ENCODE measurements at regions not wholly inside any gene's neighbourhood (a gene's known extent, or its start where the extent isn't known, plus 50 kb on each side); places are given as distances from the start of the nearest gene placed in this dataset.

DNA sequence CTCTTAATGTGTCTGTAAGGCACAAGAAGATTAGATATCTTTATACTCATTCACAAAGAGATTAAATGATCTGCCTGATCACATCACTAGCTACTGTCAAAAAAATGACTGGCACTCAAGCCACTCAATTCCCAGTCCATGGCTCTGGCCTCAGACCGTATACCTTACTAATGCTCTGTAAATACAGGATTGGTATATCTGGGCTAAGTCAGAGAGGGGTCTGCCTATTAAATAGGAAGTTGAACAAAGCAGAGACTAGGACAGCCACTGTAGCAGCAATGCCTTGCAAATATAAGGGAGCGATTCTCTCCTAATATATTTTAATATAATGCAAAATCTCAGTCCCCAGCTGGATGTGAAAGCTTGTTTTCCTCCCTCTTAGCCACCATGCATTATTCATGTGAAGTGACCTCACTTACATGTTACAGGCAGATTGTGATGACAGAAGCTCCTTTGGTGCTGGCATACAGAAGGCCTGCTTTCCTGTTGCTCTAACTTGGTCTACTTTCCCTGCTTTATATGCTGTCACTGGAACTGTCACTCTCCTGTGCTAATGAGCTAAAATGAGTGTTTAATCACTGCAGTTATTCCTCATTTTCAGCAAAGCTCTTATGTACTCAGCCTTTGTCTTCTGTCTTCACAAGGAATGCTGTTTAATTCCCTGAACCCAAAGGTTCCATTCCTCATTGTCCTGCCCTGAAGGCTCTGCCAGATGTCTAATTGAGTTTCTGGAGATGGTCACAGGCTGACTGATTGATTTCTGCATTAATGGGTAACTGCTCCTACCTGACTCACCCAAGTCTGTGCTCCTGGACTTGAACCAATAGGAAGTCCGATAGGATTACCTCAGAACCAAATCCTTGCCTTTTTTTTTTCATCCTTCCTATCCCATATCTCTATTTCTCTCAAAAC is 578.2 kb downstream of the KLHL13 start:
- H3K27ac ChIP-seq (ENCODE audit: low read depth in 1 of 2, low read length in 2 of 2) = no peak overlapping the region
- H3K27me3 ChIP-seq (ENCODE audit: control insufficient read depth in 4 of 4, insufficient read depth in 4 of 4, low read length in 3 of 4) = no peaks in the 10 kb centered on the region
- no peak overlapping the region for H3K9ac ChIP-seq (ENCODE audit: low read depth in 1 of 2, low read length in 2 of 2)
- H3K4me1 ChIP-seq (ENCODE audit: control insufficient read depth in 4 of 4, insufficient read depth in 4 of 4, low read length in 3 of 4) = peaks cover 0 to 6% (median 0%) of the 10 kb centered on the region in 4 donors
- H3K9me3 ChIP-seq (ENCODE audit: control insufficient read depth in 4 of 4, low read length in 3 of 4) = no peaks in the 10 kb centered on the region
- H3K36me3 ChIP-seq (ENCODE audit: control insufficient read depth in 4 of 4, insufficient read depth in 3 of 4, low read depth in 1 of 4, low read length in 3 of 4) = no peaks in the 10 kb centered on the region
- H3K4me3 ChIP-seq (ENCODE audit: low read depth in 1 of 3, low read length in 3 of 3) = no peak overlapping the region
- TF ChIP-seq SP1 (IDR thresholded peaks at IDR 0.05) = no peak
- no peak for TF ChIP-seq YY1 (IDR thresholded peaks at IDR 0.05)
- TF ChIP-seq FOXA2 (IDR thresholded peaks at IDR 0.05) = no peak
- TF ChIP-seq FOXA1 (IDR thresholded peaks at IDR 0.05) = no peak
- TF ChIP-seq GABPA (IDR thresholded peaks at IDR 0.05 in 1 of 2, conservative IDR thresholded peaks at IDR 0.05 in 1 of 2) = no peak
- no peak for DNase-seq (ENCODE audit: low spot score)
- WGBS = 63% methylated on average over 3 of the region's 3 CpGs

- Histone ChIP-seq H3K27me3 (ENCODE audit: control insufficient read depth in 4 of 4, insufficient read depth in 4 of 4, low read length in 3 of 4) (no peaks in the 10 kb centered on the region), H3K4me3 (ENCODE audit: low read depth in 1 of 3, low read length in 3 of 3) (no peak overlapping the region), H3K36me3 (ENCODE audit: control insufficient read depth in 4 of 4, insufficient read depth in 3 of 4, low read depth in 1 of 4, low read length in 3 of 4) (no peaks in the 10 kb centered on the region), H3K27ac (ENCODE audit: low read depth in 1 of 2, low read length in 2 of 2) (no peak overlapping the region), H3K9ac (ENCODE audit: low read depth in 1 of 2, low read length in 2 of 2) (no peak overlapping the region), H3K4me1 (ENCODE audit: control insufficient read depth in 4 of 4, insufficient read depth in 4 of 4, low read length in 3 of 4) (no peaks in the 10 kb centered on the region), H3K9me3 (ENCODE audit: control insufficient read depth in 4 of 4, low read length in 3 of 4) (no peaks in the 10 kb centered on the region)
- TF ChIP-seq FOXA1 (IDR thresholded peaks at IDR 0.05) (no peak), YY1 (IDR thresholded peaks at IDR 0.05) (no peak), HNF4A (conservative IDR thresholded peaks at IDR 0.05) (no peak), JUND (IDR thresholded peaks at IDR 0.05) (no peak), HNF4G (IDR thresholded peaks at IDR 0.05) (no peak), TAF1 (conservative IDR thresholded peaks at IDR 0.05) (no peak), GABPA (IDR thresholded peaks at IDR 0.05 in 1 of 2, conservative IDR thresholded peaks at IDR 0.05 in 1 of 2) (no peak), RAD21 (IDR thresholded peaks at IDR 0.05) (no peak)
- DNase-seq (ENCODE audit: low spot score) = no peak
Observed at GRCh38 chrX:117532339-117532738, 584.3 kb downstream of the KLHL13 start.

DNA sequence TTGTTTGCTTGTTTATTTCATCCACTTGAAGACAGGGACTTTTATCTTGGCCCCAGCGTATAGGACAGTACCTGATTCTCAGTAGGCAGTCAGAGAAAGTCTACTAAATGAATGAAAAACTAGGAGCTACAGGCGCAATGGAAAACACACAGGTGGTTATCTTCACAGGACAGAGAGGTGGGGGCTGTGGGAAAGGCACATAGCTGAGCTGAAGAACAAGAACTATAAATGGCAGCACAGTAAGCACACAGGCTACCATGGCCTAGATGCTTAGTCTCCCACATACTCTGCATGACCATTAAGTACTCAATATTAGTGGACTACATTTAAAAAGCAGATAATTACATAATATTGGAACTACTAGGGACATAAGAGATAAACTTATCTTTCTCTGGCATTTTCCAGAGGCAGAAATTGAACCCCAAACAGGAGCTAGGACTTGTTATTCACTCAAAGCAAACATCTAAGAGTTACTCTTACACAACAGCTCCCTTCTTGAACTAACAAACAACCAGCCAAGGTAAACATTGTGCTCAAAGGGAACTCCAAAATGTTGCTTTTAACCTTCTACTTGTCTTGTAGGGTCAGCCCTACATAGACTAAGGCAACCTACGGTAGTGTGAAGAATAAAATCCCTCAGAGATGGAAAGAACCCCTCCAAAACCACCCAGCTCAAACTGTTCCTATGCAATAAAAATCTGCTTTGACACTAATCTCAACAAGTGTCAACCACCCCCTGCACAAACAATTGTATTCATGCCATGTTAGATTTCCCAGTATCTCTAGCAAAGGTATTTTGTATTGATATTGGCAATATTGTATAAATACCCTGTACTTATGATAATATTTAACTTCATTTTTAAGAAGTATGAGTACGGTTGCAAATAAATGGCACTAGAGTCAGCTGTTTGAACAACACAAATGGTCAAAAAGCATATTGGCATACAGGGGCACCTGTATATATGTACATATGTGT is 593.6 kb downstream of the KLHL13 start:
- no peak for DNase-seq (ENCODE audit: low spot score)
- H3K9me3 ChIP-seq (ENCODE audit: control insufficient read depth in 4 of 4, low read length in 3 of 4) = no peaks in the 10 kb centered on the region
- 61% methylated on average over 4 of the region's 4 CpGs for WGBS
- H3K27me3 ChIP-seq (ENCODE audit: control insufficient read depth in 4 of 4, insufficient read depth in 4 of 4, low read length in 3 of 4) = no peaks in the 10 kb centered on the region
- no peak overlapping the region for H3K9ac ChIP-seq (ENCODE audit: low read depth in 1 of 2, low read length in 2 of 2)
- no peak overlapping the region for H3K4me3 ChIP-seq (ENCODE audit: low read depth in 1 of 3, low read length in 3 of 3)
- no peaks in the 10 kb centered on the region for H3K36me3 ChIP-seq (ENCODE audit: control insufficient read depth in 4 of 4, insufficient read depth in 3 of 4, low read depth in 1 of 4, low read length in 3 of 4)
- H3K27ac ChIP-seq (ENCODE audit: low read depth in 1 of 2, low read length in 2 of 2) = no peak overlapping the region
- H3K4me1 ChIP-seq (ENCODE audit: control insufficient read depth in 4 of 4, insufficient read depth in 4 of 4, low read length in 3 of 4) = peaks cover 1 to 16% (median 12%) of the 10 kb centered on the region in 4 donors
- peak; percentile 69 to 74 for TF ChIP-seq HNF4A (conservative IDR thresholded peaks at IDR 0.05)
- TF ChIP-seq JUND (IDR thresholded peaks at IDR 0.05) = peak; percentile 51 to 65
- TF ChIP-seq HNF4G (IDR thresholded peaks at IDR 0.05) = no peak
- no peak for TF ChIP-seq MAX (IDR thresholded peaks at IDR 0.05)
- peak; percentile 19 for TF ChIP-seq FOXA1 (IDR thresholded peaks at IDR 0.05)
- no peak for TF ChIP-seq NR2F2 (IDR thresholded peaks at IDR 0.05)
- TF ChIP-seq TAF1 (conservative IDR thresholded peaks at IDR 0.05) = no peak
- TF ChIP-seq YY1 (IDR thresholded peaks at IDR 0.05) = peak; percentile 55
- peak; percentile 16 for TF ChIP-seq REST (IDR thresholded peaks at IDR 0.05)
- TF ChIP-seq GABPA (IDR thresholded peaks at IDR 0.05 in 1 of 2, conservative IDR thresholded peaks at IDR 0.05 in 1 of 2) = no peak
- no peak for TF ChIP-seq EGR1 (IDR thresholded peaks at IDR 0.05; ENCODE audit: low read depth in 2 of 2)
- peak; percentile 25 for TF ChIP-seq SP1 (IDR thresholded peaks at IDR 0.05)
- TF ChIP-seq, protein P1, sequence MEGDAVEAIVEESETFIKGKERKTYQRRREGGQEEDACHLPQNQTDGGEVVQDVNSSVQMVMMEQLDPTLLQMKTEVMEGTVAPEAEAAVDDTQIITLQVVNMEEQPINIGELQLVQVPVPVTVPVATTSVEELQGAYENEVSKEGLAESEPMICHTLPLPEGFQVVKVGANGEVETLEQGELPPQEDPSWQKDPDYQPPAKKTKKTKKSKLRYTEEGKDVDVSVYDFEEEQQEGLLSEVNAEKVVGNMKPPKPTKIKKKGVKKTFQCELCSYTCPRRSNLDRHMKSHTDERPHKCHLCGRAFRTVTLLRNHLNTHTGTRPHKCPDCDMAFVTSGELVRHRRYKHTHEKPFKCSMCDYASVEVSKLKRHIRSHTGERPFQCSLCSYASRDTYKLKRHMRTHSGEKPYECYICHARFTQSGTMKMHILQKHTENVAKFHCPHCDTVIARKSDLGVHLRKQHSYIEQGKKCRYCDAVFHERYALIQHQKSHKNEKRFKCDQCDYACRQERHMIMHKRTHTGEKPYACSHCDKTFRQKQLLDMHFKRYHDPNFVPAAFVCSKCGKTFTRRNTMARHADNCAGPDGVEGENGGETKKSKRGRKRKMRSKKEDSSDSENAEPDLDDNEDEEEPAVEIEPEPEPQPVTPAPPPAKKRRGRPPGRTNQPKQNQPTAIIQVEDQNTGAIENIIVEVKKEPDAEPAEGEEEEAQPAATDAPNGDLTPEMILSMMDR (IDR thresholded peaks at IDR 0.05; ENCODE audit: low read depth, low read length, missing input control) = no peak
- peak; percentile 48 to 64 for TF ChIP-seq RXRA (IDR thresholded peaks at IDR 0.05)
- TF ChIP-seq, protein P2, sequence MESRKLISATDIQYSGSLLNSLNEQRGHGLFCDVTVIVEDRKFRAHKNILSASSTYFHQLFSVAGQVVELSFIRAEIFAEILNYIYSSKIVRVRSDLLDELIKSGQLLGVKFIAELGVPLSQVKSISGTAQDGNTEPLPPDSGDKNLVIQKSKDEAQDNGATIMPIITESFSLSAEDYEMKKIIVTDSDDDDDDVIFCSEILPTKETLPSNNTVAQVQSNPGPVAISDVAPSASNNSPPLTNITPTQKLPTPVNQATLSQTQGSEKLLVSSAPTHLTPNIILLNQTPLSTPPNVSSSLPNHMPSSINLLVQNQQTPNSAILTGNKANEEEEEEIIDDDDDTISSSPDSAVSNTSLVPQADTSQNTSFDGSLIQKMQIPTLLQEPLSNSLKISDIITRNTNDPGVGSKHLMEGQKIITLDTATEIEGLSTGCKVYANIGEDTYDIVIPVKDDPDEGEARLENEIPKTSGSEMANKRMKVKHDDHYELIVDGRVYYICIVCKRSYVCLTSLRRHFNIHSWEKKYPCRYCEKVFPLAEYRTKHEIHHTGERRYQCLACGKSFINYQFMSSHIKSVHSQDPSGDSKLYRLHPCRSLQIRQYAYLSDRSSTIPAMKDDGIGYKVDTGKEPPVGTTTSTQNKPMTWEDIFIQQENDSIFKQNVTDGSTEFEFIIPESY (IDR thresholded peaks at IDR 0.05) = peak; percentile 27
